ENCODE measurements at regions not wholly inside any gene's neighbourhood (a gene's known extent, or its start where the extent isn't known, plus 50 kb on each side); places are given as distances from the start of the nearest gene placed in this dataset.
A peak's percentile ranks its signal among the peaks of the same experiment; 100 is the strongest.

DNA sequence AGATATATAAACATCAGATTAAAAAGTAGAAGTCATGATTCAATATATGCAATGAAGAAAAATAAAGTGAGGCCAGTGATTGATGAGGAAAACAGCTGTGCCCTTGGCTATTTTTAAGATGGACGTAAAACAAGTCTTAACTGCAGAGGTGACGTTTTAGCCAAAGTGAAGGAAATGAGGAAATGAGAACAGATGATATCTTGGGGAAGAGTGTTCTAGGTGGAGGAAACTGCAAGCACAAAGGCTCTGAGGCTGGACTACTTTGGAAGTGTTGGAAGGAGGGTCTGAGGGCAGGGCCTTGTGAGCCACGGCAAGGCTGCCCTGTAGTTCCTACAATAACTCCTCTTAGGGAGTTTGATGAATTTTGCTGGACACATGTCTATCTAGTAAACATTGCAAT is 140.5 kb upstream of the AKR1E2 start:
- H3K4me3 ChIP-seq (ENCODE audit: control insufficient read depth, low read depth, low read length), result no peak overlapping the region
- TF ChIP-seq, protein P1, sequence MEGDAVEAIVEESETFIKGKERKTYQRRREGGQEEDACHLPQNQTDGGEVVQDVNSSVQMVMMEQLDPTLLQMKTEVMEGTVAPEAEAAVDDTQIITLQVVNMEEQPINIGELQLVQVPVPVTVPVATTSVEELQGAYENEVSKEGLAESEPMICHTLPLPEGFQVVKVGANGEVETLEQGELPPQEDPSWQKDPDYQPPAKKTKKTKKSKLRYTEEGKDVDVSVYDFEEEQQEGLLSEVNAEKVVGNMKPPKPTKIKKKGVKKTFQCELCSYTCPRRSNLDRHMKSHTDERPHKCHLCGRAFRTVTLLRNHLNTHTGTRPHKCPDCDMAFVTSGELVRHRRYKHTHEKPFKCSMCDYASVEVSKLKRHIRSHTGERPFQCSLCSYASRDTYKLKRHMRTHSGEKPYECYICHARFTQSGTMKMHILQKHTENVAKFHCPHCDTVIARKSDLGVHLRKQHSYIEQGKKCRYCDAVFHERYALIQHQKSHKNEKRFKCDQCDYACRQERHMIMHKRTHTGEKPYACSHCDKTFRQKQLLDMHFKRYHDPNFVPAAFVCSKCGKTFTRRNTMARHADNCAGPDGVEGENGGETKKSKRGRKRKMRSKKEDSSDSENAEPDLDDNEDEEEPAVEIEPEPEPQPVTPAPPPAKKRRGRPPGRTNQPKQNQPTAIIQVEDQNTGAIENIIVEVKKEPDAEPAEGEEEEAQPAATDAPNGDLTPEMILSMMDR (IDR thresholded peaks at IDR 0.05; ENCODE audit: control insufficient read depth, insufficient read depth, low read depth, low read length, missing control alignments), result no peak
- DNase-seq (ENCODE audit: low read depth), result no peak

DNA sequence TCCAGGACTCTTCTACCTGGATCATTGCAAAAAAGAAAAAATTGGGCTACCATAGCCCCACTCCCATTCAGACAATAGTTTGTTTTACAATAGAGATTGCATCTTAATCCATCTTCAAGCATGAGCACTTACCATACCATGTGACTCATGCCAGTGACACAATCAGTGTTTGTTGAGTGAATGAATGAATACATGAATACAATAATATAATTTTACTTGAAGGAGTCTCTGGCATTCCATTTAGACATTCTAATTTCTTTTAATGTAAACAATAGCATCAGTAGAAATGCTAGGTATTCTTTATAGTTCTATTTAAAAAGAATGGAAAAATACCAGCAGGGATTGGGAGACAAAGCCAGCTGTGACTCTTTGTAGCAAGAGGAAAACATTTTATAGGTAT is 141.6 kb upstream of the AKR1E2 start:
- DNase-seq (ENCODE audit: low read depth), result no peak
- no peak overlapping the region for H3K4me3 ChIP-seq (ENCODE audit: control insufficient read depth, low read depth, low read length)
- TF ChIP-seq, protein P1 (IDR thresholded peaks at IDR 0.05; ENCODE audit: control insufficient read depth, insufficient read depth, low read depth, low read length, missing control alignments), result no peak

DNA sequence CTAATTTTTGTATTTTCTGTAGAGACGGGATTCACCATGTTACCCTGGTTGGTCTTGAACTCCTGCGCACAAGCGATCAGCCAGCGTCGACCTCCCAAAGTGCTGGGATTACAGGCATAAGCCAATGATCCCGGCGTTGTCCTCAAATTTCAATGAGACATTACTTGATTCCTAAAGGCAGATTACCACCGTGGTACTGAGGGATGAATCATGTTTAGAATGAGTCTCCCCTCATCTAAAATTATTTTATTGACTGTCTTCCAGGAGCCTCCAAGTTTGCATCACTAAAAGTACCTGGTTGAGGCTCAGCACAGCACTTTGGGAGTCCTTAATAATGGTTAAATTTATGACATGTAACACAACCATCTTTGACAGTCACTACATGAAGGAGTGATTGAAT is 142.2 kb upstream of the AKR1E2 start:
- no peak overlapping the region for H3K4me3 ChIP-seq (ENCODE audit: control insufficient read depth, low read depth, low read length)
- TF ChIP-seq, protein P1 (IDR thresholded peaks at IDR 0.05; ENCODE audit: control insufficient read depth, insufficient read depth, low read depth, low read length, missing control alignments), result no peak
- no peak for DNase-seq (ENCODE audit: low read depth)

DNA sequence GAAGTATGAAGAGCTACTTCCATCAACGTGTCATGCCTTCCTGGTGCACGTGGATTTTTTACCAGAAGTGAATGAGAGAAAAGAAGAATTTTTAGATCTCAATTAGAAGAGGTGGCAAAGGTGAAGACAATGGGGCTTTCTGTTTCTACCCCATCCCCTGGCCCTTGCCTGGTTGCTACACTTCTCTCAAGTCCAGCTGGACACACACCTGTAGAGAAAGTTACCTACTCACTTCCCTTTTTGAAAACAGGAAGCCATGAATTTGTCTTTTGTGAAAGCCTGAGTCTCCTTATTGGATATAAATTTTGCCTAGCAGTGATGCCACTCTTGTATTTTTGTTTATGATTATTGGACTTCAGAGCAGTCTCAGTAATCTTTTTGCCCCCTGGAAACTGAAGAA is 142.9 kb upstream of the AKR1E2 start:
- DNase-seq (ENCODE audit: low read depth), result no peak
- H3K4me3 ChIP-seq (ENCODE audit: control insufficient read depth, low read depth, low read length), result no peak overlapping the region
- TF ChIP-seq, protein P1 (IDR thresholded peaks at IDR 0.05; ENCODE audit: control insufficient read depth, insufficient read depth, low read depth, low read length, missing control alignments), result no peak

DNA sequence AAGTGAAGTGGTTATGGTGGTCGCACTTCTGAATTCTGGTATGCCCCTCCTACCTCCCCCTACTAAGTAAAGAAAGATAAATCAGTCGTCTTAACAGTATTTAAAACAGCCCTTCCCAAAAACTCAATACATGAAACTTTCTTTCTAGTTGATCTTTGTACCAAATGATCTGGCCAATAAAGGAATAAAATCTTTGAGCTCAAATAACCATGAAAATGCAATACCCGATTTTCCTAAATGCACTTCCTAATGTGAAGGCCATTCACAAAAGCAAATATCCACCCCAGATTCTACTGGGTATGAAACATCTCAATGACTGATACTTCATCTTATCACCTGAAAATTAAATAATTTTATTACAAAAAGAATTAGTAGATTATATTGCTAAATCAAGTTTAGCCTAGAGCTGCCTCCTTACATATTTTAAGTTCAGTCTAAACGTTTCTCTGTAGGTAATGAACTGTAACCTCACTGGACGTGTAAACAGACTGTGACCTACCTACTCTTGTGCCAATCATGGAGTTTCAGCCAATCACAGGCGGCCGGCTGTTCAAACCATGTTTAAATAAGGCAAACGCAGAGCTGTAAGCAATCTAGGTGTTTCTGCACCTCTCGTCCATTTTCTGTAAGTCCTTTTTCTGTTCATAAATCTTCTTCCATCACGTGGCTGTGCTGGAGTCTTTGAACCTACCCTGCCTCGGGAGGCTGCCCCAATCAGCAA is 146.9 kb upstream of the AKR1E2 start:
- TF ChIP-seq, protein P1 (IDR thresholded peaks at IDR 0.05; ENCODE audit: control insufficient read depth, insufficient read depth, low read depth, low read length, missing control alignments), result no peak
- DNase-seq (ENCODE audit: low read depth), result no peak
- H3K4me3 ChIP-seq (ENCODE audit: control insufficient read depth, low read depth, low read length), result no peak overlapping the region

DNA sequence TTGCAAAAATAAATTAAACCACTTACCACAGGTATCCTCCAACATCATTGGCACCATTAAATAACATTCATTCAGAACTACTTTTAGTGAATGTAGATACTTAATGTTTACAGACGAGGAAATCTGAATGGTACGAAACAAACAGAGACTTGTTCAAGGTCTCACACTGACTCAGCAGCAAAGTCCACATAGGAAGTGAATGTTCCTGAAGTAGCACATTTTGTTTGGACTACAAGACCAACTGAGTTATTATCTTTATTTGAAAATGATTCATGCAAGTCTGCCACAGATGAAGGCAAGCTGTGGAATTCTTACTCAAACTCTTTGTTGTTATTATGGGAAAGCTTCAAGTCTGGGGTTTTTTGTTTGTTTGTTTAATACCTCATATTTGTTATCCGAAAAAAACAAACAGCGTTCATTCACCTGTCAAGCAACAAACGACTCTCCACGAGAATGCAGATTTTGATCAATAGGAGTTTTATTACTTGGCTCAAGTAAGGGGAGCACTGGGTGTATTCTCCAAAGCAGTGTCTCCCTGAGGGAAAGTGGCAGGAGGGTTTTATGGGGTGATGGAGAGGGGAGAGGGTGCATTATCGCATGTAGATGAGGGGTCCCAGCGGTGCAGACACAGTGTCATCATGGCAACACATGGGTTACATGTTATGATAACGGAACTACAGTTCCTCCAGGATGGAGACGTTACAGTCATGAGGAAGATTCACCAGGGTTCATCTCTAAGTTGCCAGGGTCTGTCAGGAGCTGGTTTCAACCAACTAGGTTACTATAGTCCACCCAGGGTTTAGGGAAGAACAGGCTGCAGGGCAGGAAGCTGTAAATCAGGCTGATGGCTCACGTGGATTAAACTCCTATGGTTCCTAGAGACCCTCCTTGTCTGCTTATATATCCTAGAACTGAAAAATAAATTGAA is 147.7 kb upstream of the AKR1E2 start:
- H3K4me3 ChIP-seq (ENCODE audit: control insufficient read depth, low read depth, low read length), result no peak overlapping the region
- TF ChIP-seq, protein P1 (IDR thresholded peaks at IDR 0.05; ENCODE audit: control insufficient read depth, insufficient read depth, low read depth, low read length, missing control alignments), result no peak
- peak; percentile 74 for DNase-seq (ENCODE audit: low read depth)

Measured in AG09309 (cell line).